ENCODE measurements at regions not wholly inside any gene's neighbourhood (a gene's known extent, or its start where the extent isn't known, plus 50 kb on each side); places are given as distances from the start of the nearest gene placed in this dataset.
"Not testable (repeated sequence)": the region's sequence is repeated elsewhere in the genome, so short reads cannot be mapped to it uniquely, and the experiment has no call there.

GRCh38 chr21:15119486-15119885, 54.7 kb upstream of the NRIP1 start:
- no peak for FAIRE-seq

GRCh38 chr21:15121097-15121654, 56.4 kb upstream of the NRIP1 start:
- no peak for FAIRE-seq

- FAIRE-seq, result peak; percentile 95
These were observed 56.9 kb upstream of the NRIP1 start for GRCh38 chr21:15121655-15122120.

GRCh38 chr21:15122241-15122640, 57.4 kb upstream of the NRIP1 start:
- FAIRE-seq, result no peak

GRCh38 chr21:15124731-15125130, 59.9 kb upstream of the NRIP1 start:
- FAIRE-seq, result no peak

GRCh38 chr21:15126948-15127347, 62.1 kb upstream of the NRIP1 start:
- no peak for FAIRE-seq

GRCh38 chr21:15127437-15127836, 62.6 kb upstream of the NRIP1 start:
- no peak for FAIRE-seq

GRCh38 chr21:15128267-15128666, 63.5 kb upstream of the NRIP1 start:
- FAIRE-seq, result no peak

- not testable (repeated sequence) for FAIRE-seq
These were observed 63.9 kb upstream of the NRIP1 start for GRCh38 chr21:15128714-15129113.

GRCh38 chr21:15130326-15130725, 65.5 kb upstream of the NRIP1 start:
- FAIRE-seq, result no peak

GRCh38 chr21:15130751-15131150, 66.0 kb upstream of the NRIP1 start:
- no peak for FAIRE-seq

- FAIRE-seq, result no peak
These were observed 68.0 kb upstream of the NRIP1 start for GRCh38 chr21:15132781-15133180.

- FAIRE-seq, result no peak
These were observed 70.1 kb upstream of the NRIP1 start for GRCh38 chr21:15134701-15135470.

- no peak for FAIRE-seq
These were observed 71.2 kb upstream of the NRIP1 start for GRCh38 chr21:15135867-15136629.

- no peak for FAIRE-seq
These were observed 73.7 kb upstream of the NRIP1 start for GRCh38 chr21:15138490-15138889.

- no peak for FAIRE-seq
These were observed 75.1 kb upstream of the NRIP1 start for GRCh38 chr21:15139898-15140297.

GRCh38 chr21:15140321-15141019, 75.7 kb upstream of the NRIP1 start:
- FAIRE-seq, result no peak

GRCh38 chr21:15141261-15141970, 76.6 kb upstream of the NRIP1 start:
- FAIRE-seq, result no peak

- FAIRE-seq, result no peak
These were observed 79.2 kb upstream of the NRIP1 start for GRCh38 chr21:15144026-15144425.

- no peak for FAIRE-seq
These were observed 83.6 kb upstream of the NRIP1 start for GRCh38 chr21:15148437-15148836.

- FAIRE-seq, result no peak
These were observed 84.9 kb upstream of the NRIP1 start for GRCh38 chr21:15149600-15150224.

Data from endometrium (tissue), 2 donors.